ENCODE measurements at regions not wholly inside any gene's neighbourhood (a gene's known extent, or its start where the extent isn't known, plus 50 kb on each side); places are given as distances from the start of the nearest gene placed in this dataset.

DNA sequence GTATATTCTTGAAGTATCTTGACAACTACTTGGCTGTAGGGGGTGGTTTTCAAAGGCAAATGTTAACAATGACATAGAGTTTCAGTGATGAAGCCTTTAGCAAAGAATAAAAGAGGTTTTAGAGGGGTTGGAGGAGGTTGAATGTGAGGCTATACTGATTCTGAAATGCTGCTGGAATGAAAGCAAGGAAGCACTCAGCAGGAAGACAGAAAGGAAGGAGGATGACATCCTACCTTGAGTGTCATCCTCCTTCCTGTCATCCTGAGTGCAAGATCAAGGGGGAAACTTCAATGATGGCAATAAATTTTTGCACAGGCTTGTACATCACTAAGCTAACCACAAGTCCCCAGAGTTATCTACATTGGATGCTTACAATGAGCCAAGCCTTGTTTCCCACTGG is 120.5 kb downstream of the APIP start:
- TF ChIP-seq EP300 (IDR thresholded peaks at IDR 0.05) (no peak), POLR2A (IDR thresholded peaks at IDR 0.05) (no peak)
- TF ChIP-seq, protein P1, sequence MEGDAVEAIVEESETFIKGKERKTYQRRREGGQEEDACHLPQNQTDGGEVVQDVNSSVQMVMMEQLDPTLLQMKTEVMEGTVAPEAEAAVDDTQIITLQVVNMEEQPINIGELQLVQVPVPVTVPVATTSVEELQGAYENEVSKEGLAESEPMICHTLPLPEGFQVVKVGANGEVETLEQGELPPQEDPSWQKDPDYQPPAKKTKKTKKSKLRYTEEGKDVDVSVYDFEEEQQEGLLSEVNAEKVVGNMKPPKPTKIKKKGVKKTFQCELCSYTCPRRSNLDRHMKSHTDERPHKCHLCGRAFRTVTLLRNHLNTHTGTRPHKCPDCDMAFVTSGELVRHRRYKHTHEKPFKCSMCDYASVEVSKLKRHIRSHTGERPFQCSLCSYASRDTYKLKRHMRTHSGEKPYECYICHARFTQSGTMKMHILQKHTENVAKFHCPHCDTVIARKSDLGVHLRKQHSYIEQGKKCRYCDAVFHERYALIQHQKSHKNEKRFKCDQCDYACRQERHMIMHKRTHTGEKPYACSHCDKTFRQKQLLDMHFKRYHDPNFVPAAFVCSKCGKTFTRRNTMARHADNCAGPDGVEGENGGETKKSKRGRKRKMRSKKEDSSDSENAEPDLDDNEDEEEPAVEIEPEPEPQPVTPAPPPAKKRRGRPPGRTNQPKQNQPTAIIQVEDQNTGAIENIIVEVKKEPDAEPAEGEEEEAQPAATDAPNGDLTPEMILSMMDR (IDR thresholded peaks at IDR 0.05): no peak
- Histone ChIP-seq H3K9me3 (no peaks in the 10 kb centered on the region), H3K4me1 (peaks cover 0 to 33% (median 5%) of the 10 kb centered on the region in 4 donors), H3K27ac (no peak overlapping the region), H3K4me3 (no peak overlapping the region), H3K36me3 (no peaks in the 10 kb centered on the region), H3K27me3 (no peaks in the 10 kb centered on the region)
- no peak for DNase-seq (ENCODE audit: low spot score in 2 of 2)

DNA sequence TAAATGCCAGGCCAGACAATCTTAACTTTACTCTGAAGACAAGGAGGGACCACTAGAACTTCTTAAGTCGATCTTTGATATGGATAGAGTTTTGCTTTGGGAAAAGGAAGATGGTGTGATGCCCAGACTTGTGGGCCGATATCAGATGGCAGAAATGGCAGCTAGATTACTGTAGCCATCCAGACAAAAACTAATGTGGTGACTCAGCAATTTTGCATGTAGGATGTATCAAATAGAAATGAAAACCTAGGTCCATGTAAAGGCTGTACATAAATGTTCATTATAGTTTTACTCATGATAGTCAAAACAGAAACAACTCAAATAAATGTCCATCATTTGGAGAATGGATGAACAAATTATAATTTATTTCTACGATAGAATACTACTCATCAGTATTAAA is 121.5 kb downstream of the APIP start:
- Histone ChIP-seq H3K4me1 (peaks cover 0 to 33% (median 5%) of the 10 kb centered on the region in 4 donors), H3K9me3 (no peaks in the 10 kb centered on the region), H3K27ac (no peak overlapping the region), H3K4me3 (no peak overlapping the region), H3K36me3 (no peaks in the 10 kb centered on the region), H3K27me3 (no peaks in the 10 kb centered on the region)
- no peak for TF ChIP-seq POLR2A (IDR thresholded peaks at IDR 0.05)
- TF ChIP-seq, protein P1 (IDR thresholded peaks at IDR 0.05): no peak
- TF ChIP-seq EP300 (IDR thresholded peaks at IDR 0.05): no peak
- 84 to 85% methylated on average over 3 of the region's 3 CpGs for WGBS, 2 donors
- DNase-seq (ENCODE audit: low spot score in 2 of 2): no peak

DNA sequence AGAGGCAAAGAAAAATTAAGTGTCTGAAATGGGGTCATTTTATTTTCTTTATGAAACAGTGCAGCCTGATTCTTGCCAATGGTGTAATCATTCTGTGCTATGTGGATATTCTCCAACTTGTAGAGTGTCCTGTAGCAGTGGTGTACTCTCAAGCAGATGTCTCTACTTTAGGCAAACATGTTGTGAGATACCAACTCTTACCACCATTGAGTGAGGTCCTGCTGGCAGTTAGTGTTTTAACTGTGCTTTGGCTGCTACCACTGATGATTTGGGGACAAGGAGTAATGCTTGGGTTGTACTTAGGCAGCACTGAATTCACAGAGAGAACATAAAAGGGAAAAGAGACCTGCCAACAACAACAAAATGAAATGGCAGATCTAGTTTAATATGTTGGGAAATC is 122.5 kb downstream of the APIP start:
- DNase-seq (ENCODE audit: low spot score in 2 of 2): no peak

DNA sequence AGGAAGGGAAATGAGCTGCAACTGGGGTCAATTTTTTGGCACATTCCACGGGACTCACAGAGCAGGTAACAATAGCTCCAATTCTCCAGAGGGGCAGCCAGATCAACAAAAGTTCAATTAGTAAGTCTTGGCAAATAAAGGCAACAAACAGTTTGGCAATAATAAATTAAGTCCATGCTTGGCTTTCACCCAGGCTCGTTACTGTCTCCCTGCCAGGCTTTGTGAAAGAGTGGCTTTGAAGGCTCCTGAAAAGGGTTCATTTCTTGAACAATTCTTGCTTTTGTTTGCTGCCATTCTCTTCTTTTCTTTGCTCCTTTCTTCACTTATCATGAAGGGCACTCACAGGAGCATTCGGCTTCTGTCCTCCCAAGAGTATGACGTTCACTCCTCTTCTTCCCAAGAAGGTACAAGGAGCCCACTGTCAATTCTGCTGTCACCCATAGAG is 123.3 kb downstream of the APIP start:
- peak in 1 of 2 donors; percentile 64 for DNase-seq (ENCODE audit: low spot score in 2 of 2)
- Histone ChIP-seq H3K4me3 (no peak overlapping the region), H3K36me3 (no peaks in the 10 kb centered on the region), H3K27me3 (no peaks in the 10 kb centered on the region), H3K4me1 (peaks cover 0 to 33% (median 5%) of the 10 kb centered on the region in 4 donors), H3K27ac (peak overlapping the region in 3 of 4 donors; percentile 28 to 52 (median 29)), H3K9me3 (no peaks in the 10 kb centered on the region)
- 20 to 21% methylated on average over 4 of the region's 4 CpGs for WGBS, 2 donors
- TF ChIP-seq POLR2A (IDR thresholded peaks at IDR 0.05) (no peak), EP300 (IDR thresholded peaks at IDR 0.05) (peak in 1 of 2 donors; percentile 22)

More for the DNA sequence above, 122.5 kb downstream of the APIP start:
- H3K36me3 ChIP-seq: no peaks in the 10 kb centered on the region
- H3K27ac ChIP-seq: peak overlapping the region in 1 of 4 donors; percentile 37
- no peaks in the 10 kb centered on the region for H3K27me3 ChIP-seq
- H3K4me1 ChIP-seq: peaks cover 0 to 33% (median 5%) of the 10 kb centered on the region in 4 donors
- no peaks in the 10 kb centered on the region for H3K9me3 ChIP-seq
- peak in 1 of 2 donors; percentile 35 for TF ChIP-seq EP300 (IDR thresholded peaks at IDR 0.05)
- TF ChIP-seq POLR2A (IDR thresholded peaks at IDR 0.05): no peak
- H3K4me3 ChIP-seq: no peak overlapping the region

DNA sequence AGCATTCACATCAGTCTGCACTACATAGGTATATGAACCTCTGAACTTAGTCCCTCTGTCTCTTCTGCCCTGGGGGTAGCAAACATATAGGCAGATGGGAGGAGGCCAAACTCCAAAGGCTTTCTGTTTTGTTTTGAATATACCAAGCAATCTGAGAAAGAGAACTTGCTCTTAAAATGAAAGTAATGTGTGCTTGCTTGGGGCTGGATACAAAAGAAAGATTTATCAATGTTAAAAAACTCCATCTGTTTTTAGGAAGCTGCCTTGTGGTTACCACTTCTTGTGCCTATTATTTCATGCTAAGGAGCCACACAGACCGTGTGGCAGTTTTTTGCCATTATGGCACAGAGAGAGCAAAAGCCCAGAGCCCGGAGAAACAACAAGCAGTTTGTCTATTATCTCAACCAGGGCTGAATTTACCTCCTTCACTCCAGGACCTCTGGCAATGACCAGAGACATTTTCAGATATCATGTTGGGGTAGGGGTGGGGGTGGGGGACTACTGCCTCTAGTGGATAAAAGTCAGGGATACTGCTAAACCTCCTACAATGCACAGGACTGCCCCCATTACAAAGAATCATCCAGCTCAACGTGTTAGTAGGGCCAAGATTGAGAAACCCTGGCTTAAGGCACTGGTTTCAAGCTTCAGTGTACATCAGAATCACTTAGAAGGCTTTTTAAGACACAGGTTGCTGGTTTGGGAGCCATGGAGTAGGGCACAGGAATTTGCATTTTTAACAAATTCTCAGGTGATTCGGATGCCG is 124.2 kb downstream of the APIP start:
- DNase-seq (ENCODE audit: low spot score in 2 of 2): no peak
- Histone ChIP-seq H3K27ac (peak overlapping the region in 1 of 4 donors; percentile 52), H3K36me3 (no peaks in the 10 kb centered on the region), H3K27me3 (no peaks in the 10 kb centered on the region), H3K9me3 (no peaks in the 10 kb centered on the region), H3K4me3 (no peak overlapping the region), H3K4me1 (peaks cover 0 to 33% (median 5%) of the 10 kb centered on the region in 4 donors)
- 53 to 56% methylated on average over 5 of the region's 5 CpGs for WGBS, 2 donors
- TF ChIP-seq POLR2A (IDR thresholded peaks at IDR 0.05): no peak
- TF ChIP-seq, protein P1 (IDR thresholded peaks at IDR 0.05): no peak
- TF ChIP-seq EP300 (IDR thresholded peaks at IDR 0.05): no peak

DNA sequence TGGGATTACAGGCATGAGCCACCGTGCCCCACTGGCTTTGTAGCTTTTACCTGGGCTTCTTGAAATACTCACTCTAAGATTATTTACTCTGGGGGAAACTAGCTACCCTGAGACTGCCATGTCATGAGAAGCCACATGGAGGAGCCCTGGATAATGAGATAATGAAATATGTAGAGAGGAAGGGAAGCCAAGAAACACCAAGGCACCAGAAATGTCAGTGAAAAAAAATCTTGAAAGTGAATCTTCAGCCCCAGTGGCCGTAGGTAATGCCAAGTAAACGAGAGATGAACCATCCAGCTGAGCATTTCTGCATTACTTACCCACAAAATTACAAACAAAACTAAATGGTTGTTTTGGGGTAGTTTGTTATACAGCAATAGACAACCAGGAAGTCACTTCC is 125.6 kb downstream of the APIP start:
- no peaks in the 10 kb centered on the region for H3K27me3 ChIP-seq
- H3K27ac ChIP-seq: no peak overlapping the region
- H3K9me3 ChIP-seq: no peaks in the 10 kb centered on the region
- no peak for TF ChIP-seq EP300 (IDR thresholded peaks at IDR 0.05)
- no peak overlapping the region for H3K4me3 ChIP-seq
- DNase-seq (ENCODE audit: low spot score in 2 of 2): no peak
- H3K4me1 ChIP-seq: peaks cover 0 to 33% (median 5%) of the 10 kb centered on the region in 4 donors
- H3K36me3 ChIP-seq: no peaks in the 10 kb centered on the region
- WGBS, 2 donors: 89 to 91% methylated on average over 3 of the region's 3 CpGs
